ENCODE measurements at regions not wholly inside any gene's neighbourhood (a gene's known extent, or its start where the extent isn't known, plus 50 kb on each side); places are given as distances from the start of the nearest gene placed in this dataset.

- Histone ChIP-seq H3K9me3 (ENCODE audit: control insufficient read depth, low read length) (no peaks in the 10 kb centered on the region), H3K9ac (ENCODE audit: extremely low read depth, low read length, poor library complexity, severe bottlenecking) (no peak overlapping the region), H3K27ac (ENCODE audit: low read depth, low read length) (no peak overlapping the region), H3K36me3 (ENCODE audit: control insufficient read depth, insufficient read depth, low read length) (no peaks in the 10 kb centered on the region), H3K27me3 (ENCODE audit: control insufficient read depth, insufficient read depth, low read length, poor library complexity, severe bottlenecking) (no peaks in the 10 kb centered on the region), H3K4me1 (ENCODE audit: control insufficient read depth, insufficient read depth, low read length) (no peaks in the 10 kb centered on the region), H3K4me3 (ENCODE audit: low read length) (no peak overlapping the region)
- DNase-seq: no peak
- H3K27me3 Mint-ChIP-seq (ENCODE audit: insufficient read depth): peaks cover 4% of the 10 kb centered on the region
- no peaks in the 10 kb centered on the region for H3K36me3 Mint-ChIP-seq (ENCODE audit: low read depth)
- no peak for TF ChIP-seq CTCF (conservative IDR thresholded peaks at IDR 0.05)
- H3K4me3 Mint-ChIP-seq: no peak overlapping the region
- H3K27ac Mint-ChIP-seq: no peak overlapping the region
- no peaks in the 10 kb centered on the region for H3K4me1 Mint-ChIP-seq
- no peaks in the 10 kb centered on the region for H3K9me3 Mint-ChIP-seq
- 86% methylated on average over 3 to 4 of the region's 4 CpGs for WGBS, 2 experiments (ENCODE audit: insufficient coverage in 1 of 2, insufficient read length in 1 of 2)
Observed at GRCh38 chr16:73248316-73248715, 200.4 kb upstream of the ZFHX3 start.

- no peaks in the 10 kb centered on the region for H3K4me1 ChIP-seq (ENCODE audit: control insufficient read depth, insufficient read depth, low read length)
- H3K27ac Mint-ChIP-seq: no peak overlapping the region
- H3K9ac ChIP-seq (ENCODE audit: extremely low read depth, low read length, poor library complexity, severe bottlenecking): no peak overlapping the region
- no peak for TF ChIP-seq CTCF (conservative IDR thresholded peaks at IDR 0.05)
- no peak overlapping the region for H3K4me3 ChIP-seq (ENCODE audit: low read length)
- no peaks in the 10 kb centered on the region for H3K9me3 Mint-ChIP-seq
- WGBS, 2 experiments (ENCODE audit: insufficient coverage in 1 of 2, insufficient read length in 1 of 2): 83 to 88% methylated on average over 4 of the region's 4 CpGs
- H3K27me3 Mint-ChIP-seq (ENCODE audit: insufficient read depth): peaks cover 9% of the 10 kb centered on the region
- no peaks in the 10 kb centered on the region for H3K36me3 ChIP-seq (ENCODE audit: control insufficient read depth, insufficient read depth, low read length)
- H3K27ac ChIP-seq (ENCODE audit: low read depth, low read length): no peak overlapping the region
- H3K9me3 ChIP-seq (ENCODE audit: control insufficient read depth, low read length): no peaks in the 10 kb centered on the region
- H3K27me3 ChIP-seq (ENCODE audit: control insufficient read depth, insufficient read depth, low read length, poor library complexity, severe bottlenecking): no peaks in the 10 kb centered on the region
- no peak for DNase-seq
- no peaks in the 10 kb centered on the region for H3K36me3 Mint-ChIP-seq (ENCODE audit: low read depth)
- H3K4me3 Mint-ChIP-seq: no peak overlapping the region
- no peaks in the 10 kb centered on the region for H3K4me1 Mint-ChIP-seq
Observed at GRCh38 chr16:73240920-73241319, 193.0 kb upstream of the ZFHX3 start.

GRCh38 chr16:73237601-73238000, 189.7 kb upstream of the ZFHX3 start:
- H3K4me3 ChIP-seq (ENCODE audit: low read length): no peak overlapping the region
- WGBS, 2 experiments (ENCODE audit: insufficient coverage in 1 of 2, insufficient read length in 1 of 2): 79 to 84% methylated on average over 1 to 4 of the region's 4 CpGs
- no peaks in the 10 kb centered on the region for H3K36me3 ChIP-seq (ENCODE audit: control insufficient read depth, insufficient read depth, low read length)
- no peak overlapping the region for H3K4me3 Mint-ChIP-seq
- no peak overlapping the region for H3K27ac Mint-ChIP-seq
- no peaks in the 10 kb centered on the region for H3K4me1 ChIP-seq (ENCODE audit: control insufficient read depth, insufficient read depth, low read length)
- H3K9me3 Mint-ChIP-seq: no peaks in the 10 kb centered on the region
- H3K4me1 Mint-ChIP-seq: peaks cover 2% of the 10 kb centered on the region
- no peaks in the 10 kb centered on the region for H3K9me3 ChIP-seq (ENCODE audit: control insufficient read depth, low read length)
- H3K27ac ChIP-seq (ENCODE audit: low read depth, low read length): no peak overlapping the region
- no peaks in the 10 kb centered on the region for H3K27me3 ChIP-seq (ENCODE audit: control insufficient read depth, insufficient read depth, low read length, poor library complexity, severe bottlenecking)
- no peak for TF ChIP-seq CTCF (conservative IDR thresholded peaks at IDR 0.05)
- no peak for DNase-seq
- peaks cover 12% of the 10 kb centered on the region for H3K27me3 Mint-ChIP-seq (ENCODE audit: insufficient read depth)
- no peak overlapping the region for H3K9ac ChIP-seq (ENCODE audit: extremely low read depth, low read length, poor library complexity, severe bottlenecking)
- H3K36me3 Mint-ChIP-seq (ENCODE audit: low read depth): no peaks in the 10 kb centered on the region

All from endodermal cell (in vitro differentiated cells).